SK-N-SH treated with all-trans-retinoic acid at 6 μM for 48 hours (cell line): ENCODE measurements at regions not wholly inside any gene's neighbourhood (a gene's known extent, or its start where the extent isn't known, plus 50 kb on each side); places are given as distances from the start of the nearest gene placed in this dataset.

Source experiments
- CSDC2 ChIP-seq: fragments of 250-450 bp; sonication (Bioruptor Pico); IDR thresholded peaks from 2 replicates; pipeline ENCODE4 v1.5.0; 2020; ENCODE audit warnings: mild to moderate bottlenecking, moderate library complexity
- GLIS3 ChIP-seq: fragments of 250-450 bp; sonication (Bioruptor Pico); IDR thresholded peaks from 2 replicates; pipeline ENCODE4 v1.5.0; 2020; ENCODE audit warnings: mild to moderate bottlenecking, moderate library complexity
- ZFP30 ChIP-seq: fragments of 450-650 bp; formaldehyde crosslinking; IDR thresholded peaks from 2 replicates; pipeline ENCODE4 v1.5.0; 2022; ENCODE audit warnings: mild to moderate bottlenecking, moderate library complexity
- ZNF565 ChIP-seq: fragments of 450-650 bp; formaldehyde crosslinking; conservative IDR thresholded peaks from 2 replicates; pipeline ENCODE4 v1.5.0; 2020; ENCODE audit warnings: low read depth, mild to moderate bottlenecking, moderate library complexity
- ZNF8 ChIP-seq: fragments of 450-650 bp; formaldehyde crosslinking; IDR thresholded peaks from 2 replicates; pipeline ENCODE4 v1.5.0; 2020; ENCODE audit warnings: mild to moderate bottlenecking, moderate library complexity
- TF ChIP-seq, protein P1 (sequence below): fragments of 250-450 bp; sonication (Bioruptor Pico); IDR thresholded peaks from 2 replicates; pipeline ENCODE4 v1.5.0; 2020; ENCODE audit warnings: mild to moderate bottlenecking, moderate library complexity

DNA sequence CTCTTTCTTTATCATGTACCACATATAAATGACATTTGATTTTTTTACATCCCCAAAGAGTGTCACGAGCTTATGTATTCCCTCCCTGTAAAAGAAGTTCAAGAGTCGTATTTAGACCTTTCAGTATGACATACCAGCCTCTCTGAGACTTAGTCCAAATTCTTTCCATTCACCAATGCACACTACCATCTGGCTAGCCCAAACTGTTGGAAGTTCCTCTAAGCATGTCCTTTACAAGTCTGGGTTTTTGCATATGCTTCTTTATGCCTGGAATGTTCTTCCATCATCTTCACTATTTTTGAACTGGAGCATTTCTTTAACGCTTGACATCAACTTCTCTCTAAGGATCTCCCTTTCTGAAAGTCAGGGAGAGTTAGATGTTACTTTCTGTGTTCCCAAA lies 68.5 kb upstream of the RGS6 start (continued):
- TF ChIP-seq, protein P1, sequence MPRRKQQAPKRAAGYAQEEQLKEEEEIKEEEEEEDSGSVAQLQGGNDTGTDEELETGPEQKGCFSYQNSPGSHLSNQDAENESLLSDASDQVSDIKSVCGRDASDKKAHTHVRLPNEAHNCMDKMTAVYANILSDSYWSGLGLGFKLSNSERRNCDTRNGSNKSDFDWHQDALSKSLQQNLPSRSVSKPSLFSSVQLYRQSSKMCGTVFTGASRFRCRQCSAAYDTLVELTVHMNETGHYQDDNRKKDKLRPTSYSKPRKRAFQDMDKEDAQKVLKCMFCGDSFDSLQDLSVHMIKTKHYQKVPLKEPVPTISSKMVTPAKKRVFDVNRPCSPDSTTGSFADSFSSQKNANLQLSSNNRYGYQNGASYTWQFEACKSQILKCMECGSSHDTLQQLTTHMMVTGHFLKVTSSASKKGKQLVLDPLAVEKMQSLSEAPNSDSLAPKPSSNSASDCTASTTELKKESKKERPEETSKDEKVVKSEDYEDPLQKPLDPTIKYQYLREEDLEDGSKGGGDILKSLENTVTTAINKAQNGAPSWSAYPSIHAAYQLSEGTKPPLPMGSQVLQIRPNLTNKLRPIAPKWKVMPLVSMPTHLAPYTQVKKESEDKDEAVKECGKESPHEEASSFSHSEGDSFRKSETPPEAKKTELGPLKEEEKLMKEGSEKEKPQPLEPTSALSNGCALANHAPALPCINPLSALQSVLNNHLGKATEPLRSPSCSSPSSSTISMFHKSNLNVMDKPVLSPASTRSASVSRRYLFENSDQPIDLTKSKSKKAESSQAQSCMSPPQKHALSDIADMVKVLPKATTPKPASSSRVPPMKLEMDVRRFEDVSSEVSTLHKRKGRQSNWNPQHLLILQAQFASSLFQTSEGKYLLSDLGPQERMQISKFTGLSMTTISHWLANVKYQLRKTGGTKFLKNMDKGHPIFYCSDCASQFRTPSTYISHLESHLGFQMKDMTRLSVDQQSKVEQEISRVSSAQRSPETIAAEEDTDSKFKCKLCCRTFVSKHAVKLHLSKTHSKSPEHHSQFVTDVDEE (CRISPR knock-in tag), result no peak
- TF ChIP-seq GLIS3, result no peak
- no peak for TF ChIP-seq ZFP30 (CRISPR knock-in tag)
- no peak for TF ChIP-seq ZNF565 (CRISPR knock-in tag)
- no peak for TF ChIP-seq ZNF8 (CRISPR knock-in tag)
- TF ChIP-seq CSDC2 (CRISPR knock-in tag), result no peak
- TF ChIP-seq, all 23 proteins: peak for 0
